Cardiac muscle cell (in vitro differentiated cells and primary cell): ENCODE measurements at regions not wholly inside any gene's neighbourhood (a gene's known extent, or its start where the extent isn't known, plus 50 kb on each side); places are given as distances from the start of the nearest gene placed in this dataset.

Experiments used
- DNase-seq, 2 donors: peaks; one replicate each; pipeline versions ENCODE4 v3.0.0 to v3.0.0-alpha.2; 2010 to 2017; ENCODE audit warnings: low read depth in 1 of 2, low spot score in 1 of 2
- H3K27ac ChIP-seq: fragments of 200-600 bp; sonication (generic); 2 replicates; pipeline ENCODE4 v1.5.1; 2016
- H3K27me3 ChIP-seq: fragments of 200-600 bp; sonication (generic); 2 replicates; pipeline ENCODE4 v1.6.0; 2016; ENCODE audit warnings: control low read depth
- H3K36me3 ChIP-seq: fragments of 200-600 bp; sonication (generic); 2 replicates; pipeline ENCODE4 v1.5.1; 2016; ENCODE audit warnings: control low read depth
- H3K4me1 ChIP-seq: fragments of 200-600 bp; sonication (generic); 2 replicates; pipeline ENCODE4 v1.8.1; 2017; ENCODE audit warnings: low read depth, mild to moderate bottlenecking, mixed run types
- H3K4me3 ChIP-seq: fragments of 200-600 bp; sonication (generic); 2 replicates; pipeline ENCODE4 v1.5.1; 2016; ENCODE audit warnings: mild to moderate bottlenecking
- H3K9me3 ChIP-seq: fragments of 200-600 bp; sonication (generic); 2 replicates; pipeline ENCODE4 v1.5.1; 2017; ENCODE audit warnings: low read depth, mild to moderate bottlenecking, control low read depth
- CTCF ChIP-seq: IDR thresholded peaks from 2 replicates; pipeline ENCODE4 v1.5.1; 2012; ENCODE audit warnings: low read depth, mild to moderate bottlenecking, low read length

DNA sequence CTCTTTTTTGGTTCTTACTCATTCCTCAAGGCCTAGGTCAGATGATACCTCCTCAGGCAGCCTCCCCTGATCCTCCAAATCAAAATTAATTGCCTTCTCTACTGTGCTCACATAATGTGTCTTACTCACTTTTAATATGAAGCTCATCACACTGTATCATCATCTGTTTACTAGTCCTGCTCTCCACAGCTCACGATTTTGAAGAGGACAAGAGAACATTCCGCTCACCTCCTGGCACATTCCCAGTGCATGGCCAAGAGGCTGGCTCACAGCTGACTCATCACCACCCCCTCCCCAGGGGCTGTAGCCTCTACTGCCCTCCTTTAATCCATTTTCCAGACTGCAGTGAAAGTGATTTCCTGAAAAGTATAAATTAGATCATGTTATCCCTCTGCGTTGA is 133.1 kb downstream of the ALDH8A1 start:
- no peak for TF ChIP-seq CTCF
- H3K4me3 ChIP-seq, result no peak overlapping the region
- no peak overlapping the region for H3K27ac ChIP-seq
- DNase-seq, result peak in 1 of 2 donors; percentile 43
- no peaks in the 10 kb centered on the region for H3K4me1 ChIP-seq
- H3K36me3 ChIP-seq, result no peaks in the 10 kb centered on the region
- H3K27me3 ChIP-seq, result no peaks in the 10 kb centered on the region
- no peaks in the 10 kb centered on the region for H3K9me3 ChIP-seq

GRCh38 chr6:134816300-134816699 is 133.6 kb downstream of the ALDH8A1 start:
- no peak for DNase-seq
- no peaks in the 10 kb centered on the region for H3K9me3 ChIP-seq
- H3K4me1 ChIP-seq, result no peaks in the 10 kb centered on the region
- H3K27ac ChIP-seq, result no peak overlapping the region
- H3K27me3 ChIP-seq, result no peaks in the 10 kb centered on the region
- no peaks in the 10 kb centered on the region for H3K36me3 ChIP-seq
- H3K4me3 ChIP-seq, result no peak overlapping the region
- no peak for TF ChIP-seq CTCF

- DNase-seq, result no peak
- Histone ChIP-seq H3K36me3 (no peaks in the 10 kb centered on the region), H3K27ac (no peak overlapping the region), H3K27me3 (no peaks in the 10 kb centered on the region), H3K4me1 (no peaks in the 10 kb centered on the region), H3K9me3 (no peaks in the 10 kb centered on the region), H3K4me3 (no peak overlapping the region)
- TF ChIP-seq CTCF, result no peak
These were observed 135.7 kb downstream of the ALDH8A1 start for GRCh38 chr6:134814076-134814695.

DNA sequence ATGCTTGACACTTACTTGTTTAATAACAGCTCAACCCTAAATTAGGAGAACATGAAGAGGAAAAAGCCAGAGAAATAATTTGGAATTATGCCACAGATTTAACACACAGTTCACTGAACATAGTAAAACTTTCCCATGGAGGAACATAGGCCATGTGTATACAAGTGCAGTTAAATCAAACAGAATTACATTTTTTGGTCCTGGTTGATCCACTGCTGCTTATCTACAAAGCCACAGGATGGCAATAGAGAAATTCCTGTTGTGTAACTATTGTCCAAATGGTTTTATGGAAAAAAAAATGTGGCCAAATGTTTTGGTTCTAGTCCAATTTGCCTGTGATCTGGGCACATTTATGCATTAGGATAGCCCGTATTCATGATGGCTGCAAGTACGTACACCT is 136.8 kb downstream of the ALDH8A1 start:
- no peaks in the 10 kb centered on the region for H3K4me1 ChIP-seq
- H3K27me3 ChIP-seq, result no peaks in the 10 kb centered on the region
- no peak overlapping the region for H3K27ac ChIP-seq
- H3K36me3 ChIP-seq, result no peaks in the 10 kb centered on the region
- no peak for TF ChIP-seq CTCF
- no peak overlapping the region for H3K4me3 ChIP-seq
- peak in 1 of 2 donors; percentile 64 for DNase-seq
- no peaks in the 10 kb centered on the region for H3K9me3 ChIP-seq

- Histone ChIP-seq H3K4me1 (no peaks in the 10 kb centered on the region), H3K36me3 (no peaks in the 10 kb centered on the region), H3K9me3 (no peaks in the 10 kb centered on the region), H3K27me3 (no peaks in the 10 kb centered on the region), H3K4me3 (no peak overlapping the region), H3K27ac (no peak overlapping the region)
- TF ChIP-seq CTCF, result no peak
- DNase-seq, result no peak
These were observed 139.5 kb downstream of the ALDH8A1 start for GRCh38 chr6:134810402-134810801.
